Mucosa of descending colon (tissue), 3 donors: ENCODE measurements at regions not wholly inside any gene's neighbourhood (a gene's known extent, or its start where the extent isn't known, plus 50 kb on each side); places are given as distances from the start of the nearest gene placed in this dataset.

ENCODE experiments used
- ATAC-seq: fragments of 200-7000 bp; cut with Tn5 transposase; one replicate; pipeline ENCODE4 v1.9.1; 2020; ENCODE audit warnings: mild to moderate bottlenecking, moderate library complexity
- DNase-seq, 3 donors: peaks; one replicate each; pipeline ENCODE4 v3.0.0-alpha.2; 2020
- H3K36me3 ChIP-seq: fragments of 200-600 bp; one replicate; pipeline ENCODE4 v1.8.0; 2021; ENCODE audit warnings: low read depth, mild to moderate bottlenecking
- H3K4me1 ChIP-seq: fragments of 200-600 bp; one replicate; pipeline ENCODE4 v1.8.0; 2021; ENCODE audit warnings: low read depth, mild to moderate bottlenecking
- H3K4me3 ChIP-seq: fragments of 200-600 bp; one replicate; pipeline ENCODE4 v1.8.0; 2021; ENCODE audit warnings: mild to moderate bottlenecking
- H3K9me3 ChIP-seq: fragments of 200-600 bp; one replicate; pipeline ENCODE4 v1.8.0; 2021; ENCODE audit warnings: mild to moderate bottlenecking
- CTCF ChIP-seq: fragments of 200-600 bp; IDR thresholded peaks from one replicate; pipeline ENCODE4 v1.8.0; 2022; ENCODE audit warnings: antibody characterized with exemption, mild to moderate bottlenecking
- intact Hi-C, 2 donors: fragments of 100-400 bp; cut with DNase I in 1 of 2; cut with micrococcal nuclease in 1 of 2; formaldehyde crosslinking; loops; one replicate each; pipeline versions ENCODE4 v1.11.0 to v1.11.1; 2022; cut with DNase I, micrococcal nuclease
- donor health status: DM: no; HTN: no; CAD: no; lungs with moderate emphysema.
- donor health status: DM: no; HTN: no; CAD: no.
- donor health status: DM: no; HTN: yes; CAD: no.

- DNase-seq (no peak), ATAC-seq (no peak)
- Histone ChIP-seq H3K9me3 (no peaks in the 10 kb centered on the region), H3K36me3 (no peaks in the 10 kb centered on the region), H3K4me3 (no peak overlapping the region), H3K4me1 (no peaks in the 10 kb centered on the region)
- intact Hi-C loops, result no loop called here
- no peak for TF ChIP-seq CTCF
Observed at GRCh38 chr3:109229174-109229847, 87.0 kb downstream of the DPPA2 start.

- Histone ChIP-seq H3K4me3 (no peak overlapping the region), H3K9me3 (no peaks in the 10 kb centered on the region), H3K36me3 (no peaks in the 10 kb centered on the region), H3K4me1 (no peaks in the 10 kb centered on the region)
- no peak for TF ChIP-seq CTCF
- intact Hi-C loops, result no loop called here
- ATAC-seq, result no peak
- DNase-seq, result no peak
Observed at GRCh38 chr3:109234300-109234699, 82.0 kb downstream of the DPPA2 start.

GRCh38 chr3:109241459-109242186 lies 74.7 kb downstream of the DPPA2 start:
- intact Hi-C loops, result no loop called here
- H3K4me3 ChIP-seq, result no peak overlapping the region
- no peak for TF ChIP-seq CTCF
- H3K9me3 ChIP-seq, result no peaks in the 10 kb centered on the region
- DNase-seq, result no peak
- H3K4me1 ChIP-seq, result no peaks in the 10 kb centered on the region
- no peak for ATAC-seq
- no peaks in the 10 kb centered on the region for H3K36me3 ChIP-seq

DNA sequence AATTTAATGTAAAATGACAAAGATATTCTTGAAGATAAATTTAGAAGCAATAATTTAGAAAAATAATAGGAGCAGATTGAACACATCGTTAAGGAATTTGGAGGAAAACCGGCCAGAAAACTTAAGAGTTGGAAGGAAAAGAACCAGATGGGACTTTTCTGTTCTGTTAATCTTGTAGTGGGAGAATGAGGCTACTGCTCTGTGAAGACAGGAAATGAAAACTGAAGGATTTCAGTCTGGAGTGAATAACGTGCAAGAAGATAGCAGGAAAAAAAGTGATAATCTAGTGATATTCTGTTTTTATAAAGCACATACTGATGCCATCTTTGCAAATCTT lies 74.2 kb downstream of the DPPA2 start:
- H3K36me3 ChIP-seq, result no peaks in the 10 kb centered on the region
- no peak overlapping the region for H3K4me3 ChIP-seq
- ATAC-seq (no peak), DNase-seq (no peak)
- no peaks in the 10 kb centered on the region for H3K4me1 ChIP-seq
- no peaks in the 10 kb centered on the region for H3K9me3 ChIP-seq
- intact Hi-C loops, result no loop called here
- no peak for TF ChIP-seq CTCF
